GM12891 (cell line): ENCODE measurements at regions not wholly inside any gene's neighbourhood (a gene's known extent, or its start where the extent isn't known, plus 50 kb on each side); places are given as distances from the start of the nearest gene placed in this dataset.

ENCODE experiments used
- POLR2A ChIP-seq: IDR thresholded peaks from 2 replicates; pipeline ENCODE4 v1.6.1; 2011; ENCODE audit warnings: low read depth, low read length, control low read depth
- POU2F2 ChIP-seq: IDR thresholded peaks from 2 replicates; pipeline ENCODE4 v1.6.1; 2011; ENCODE audit warnings: low read depth, mild to moderate bottlenecking, control low read depth, low read length, moderate library complexity
- SPI1 ChIP-seq: IDR thresholded peaks from 2 replicates; pipeline ENCODE4 v1.6.1; 2011; ENCODE audit warnings: low read depth, low read length, control low read depth

GRCh38 chr12:14252697-14253096, 112.8 kb upstream of the ATF7IP start:
- TF ChIP-seq SPI1 (peak; percentile 63), POLR2A (no peak), POU2F2 (no peak)
